Spleen (tissue), 7 donors: ENCODE measurements at regions not wholly inside any gene's neighbourhood (a gene's known extent, or its start where the extent isn't known, plus 50 kb on each side); places are given as distances from the start of the nearest gene placed in this dataset.

Experiments used
- CTCF ChIP-seq, 11 experiments: fragments of 200-600 bp in 7 of 11; fragments of 450-650 bp in 4 of 11; sonication (generic) in 4 of 11; IDR thresholded peaks in 8 of 11; conservative IDR thresholded peaks in 3 of 11; 1 replicate in 7 of 11; 2 replicates in 4 of 11; pipeline versions ENCODE4 v1.4.0 to v1.8.0; 2016 to 2021; ENCODE audit warnings: antibody characterized with exemption in 11 of 11, inconsistent platforms in 4 of 11, mild to moderate bottlenecking in 1 of 11
- POLR2A ChIP-seq, 3 donors: fragments of 450-650 bp; IDR thresholded peaks; one replicate each; pipeline ENCODE4 v1.5.1; 2017; ENCODE audit warnings: antibody characterized with exemption in 3 of 3, mild to moderate bottlenecking in 1 of 3
- POLR2AphosphoS5 ChIP-seq, 3 donors: sonication (generic); formaldehyde crosslinking; IDR thresholded peaks; one replicate each; pipeline ENCODE4 v1.5.1; 2017; ENCODE audit warnings: antibody characterized with exemption in 3 of 3
- donor health status: DM: no; HTN: no; CAD: no; lungs with moderate emphysema.
- donor health status: DM: no; HTN: no; CAD: no.
- donor health status: DM: no; HTN: no; CAD: no.

GRCh38 chr6:148239801-148240460, 102.7 kb upstream of the SASH1 start:
- TF ChIP-seq POLR2A (IDR thresholded peaks at IDR 0.05) = no peak
- no peak for TF ChIP-seq CTCF (IDR thresholded peaks at IDR 0.05 in 8 of 11, conservative IDR thresholded peaks at IDR 0.05 in 3 of 11)
- TF ChIP-seq POLR2AphosphoS5 (IDR thresholded peaks at IDR 0.05) = no peak
